ENCODE measurements at regions not wholly inside any gene's neighbourhood (a gene's known extent, or its start where the extent isn't known, plus 50 kb on each side); places are given as distances from the start of the nearest gene placed in this dataset.

DNA sequence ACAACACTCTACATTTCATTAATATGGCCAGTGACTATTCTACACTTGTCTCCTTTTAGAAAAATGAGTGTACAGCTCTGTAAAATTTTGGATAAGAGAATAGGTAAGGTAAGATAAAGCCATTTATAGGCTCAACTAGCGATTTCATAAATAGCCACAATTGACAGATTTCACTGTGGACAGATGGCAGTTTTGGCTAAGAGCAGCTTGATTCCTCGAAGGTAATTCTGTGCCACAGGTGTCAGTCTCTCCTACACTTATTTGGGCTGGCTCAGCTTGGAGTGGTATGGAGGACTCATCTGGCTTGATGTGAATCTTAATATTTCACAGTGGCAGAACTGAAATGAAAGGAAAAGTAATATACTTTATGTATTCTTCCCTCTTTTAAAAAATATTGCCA lies 536.7 kb upstream of the TBL1XR1 start:
- no peak for TF ChIP-seq YY1 (IDR thresholded peaks at IDR 0.05)
- TF ChIP-seq, protein P1, sequence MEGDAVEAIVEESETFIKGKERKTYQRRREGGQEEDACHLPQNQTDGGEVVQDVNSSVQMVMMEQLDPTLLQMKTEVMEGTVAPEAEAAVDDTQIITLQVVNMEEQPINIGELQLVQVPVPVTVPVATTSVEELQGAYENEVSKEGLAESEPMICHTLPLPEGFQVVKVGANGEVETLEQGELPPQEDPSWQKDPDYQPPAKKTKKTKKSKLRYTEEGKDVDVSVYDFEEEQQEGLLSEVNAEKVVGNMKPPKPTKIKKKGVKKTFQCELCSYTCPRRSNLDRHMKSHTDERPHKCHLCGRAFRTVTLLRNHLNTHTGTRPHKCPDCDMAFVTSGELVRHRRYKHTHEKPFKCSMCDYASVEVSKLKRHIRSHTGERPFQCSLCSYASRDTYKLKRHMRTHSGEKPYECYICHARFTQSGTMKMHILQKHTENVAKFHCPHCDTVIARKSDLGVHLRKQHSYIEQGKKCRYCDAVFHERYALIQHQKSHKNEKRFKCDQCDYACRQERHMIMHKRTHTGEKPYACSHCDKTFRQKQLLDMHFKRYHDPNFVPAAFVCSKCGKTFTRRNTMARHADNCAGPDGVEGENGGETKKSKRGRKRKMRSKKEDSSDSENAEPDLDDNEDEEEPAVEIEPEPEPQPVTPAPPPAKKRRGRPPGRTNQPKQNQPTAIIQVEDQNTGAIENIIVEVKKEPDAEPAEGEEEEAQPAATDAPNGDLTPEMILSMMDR (IDR thresholded peaks at IDR 0.05; ENCODE audit: low read depth, low read length, missing input control) = no peak
- TF ChIP-seq SP1 (IDR thresholded peaks at IDR 0.05) = no peak
- no peak for TF ChIP-seq RXRA (IDR thresholded peaks at IDR 0.05)
- TF ChIP-seq, protein P2, sequence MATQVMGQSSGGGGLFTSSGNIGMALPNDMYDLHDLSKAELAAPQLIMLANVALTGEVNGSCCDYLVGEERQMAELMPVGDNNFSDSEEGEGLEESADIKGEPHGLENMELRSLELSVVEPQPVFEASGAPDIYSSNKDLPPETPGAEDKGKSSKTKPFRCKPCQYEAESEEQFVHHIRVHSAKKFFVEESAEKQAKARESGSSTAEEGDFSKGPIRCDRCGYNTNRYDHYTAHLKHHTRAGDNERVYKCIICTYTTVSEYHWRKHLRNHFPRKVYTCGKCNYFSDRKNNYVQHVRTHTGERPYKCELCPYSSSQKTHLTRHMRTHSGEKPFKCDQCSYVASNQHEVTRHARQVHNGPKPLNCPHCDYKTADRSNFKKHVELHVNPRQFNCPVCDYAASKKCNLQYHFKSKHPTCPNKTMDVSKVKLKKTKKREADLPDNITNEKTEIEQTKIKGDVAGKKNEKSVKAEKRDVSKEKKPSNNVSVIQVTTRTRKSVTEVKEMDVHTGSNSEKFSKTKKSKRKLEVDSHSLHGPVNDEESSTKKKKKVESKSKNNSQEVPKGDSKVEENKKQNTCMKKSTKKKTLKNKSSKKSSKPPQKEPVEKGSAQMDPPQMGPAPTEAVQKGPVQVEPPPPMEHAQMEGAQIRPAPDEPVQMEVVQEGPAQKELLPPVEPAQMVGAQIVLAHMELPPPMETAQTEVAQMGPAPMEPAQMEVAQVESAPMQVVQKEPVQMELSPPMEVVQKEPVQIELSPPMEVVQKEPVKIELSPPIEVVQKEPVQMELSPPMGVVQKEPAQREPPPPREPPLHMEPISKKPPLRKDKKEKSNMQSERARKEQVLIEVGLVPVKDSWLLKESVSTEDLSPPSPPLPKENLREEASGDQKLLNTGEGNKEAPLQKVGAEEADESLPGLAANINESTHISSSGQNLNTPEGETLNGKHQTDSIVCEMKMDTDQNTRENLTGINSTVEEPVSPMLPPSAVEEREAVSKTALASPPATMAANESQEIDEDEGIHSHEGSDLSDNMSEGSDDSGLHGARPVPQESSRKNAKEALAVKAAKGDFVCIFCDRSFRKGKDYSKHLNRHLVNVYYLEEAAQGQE (IDR thresholded peaks at IDR 0.05) = no peak
- TF ChIP-seq, protein P3, sequence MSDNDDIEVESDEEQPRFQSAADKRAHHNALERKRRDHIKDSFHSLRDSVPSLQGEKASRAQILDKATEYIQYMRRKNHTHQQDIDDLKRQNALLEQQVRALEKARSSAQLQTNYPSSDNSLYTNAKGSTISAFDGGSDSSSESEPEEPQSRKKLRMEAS (IDR thresholded peaks at IDR 0.05) = no peak
- TF ChIP-seq GABPA (IDR thresholded peaks at IDR 0.05 in 1 of 2, conservative IDR thresholded peaks at IDR 0.05 in 1 of 2) = no peak
- TF ChIP-seq TAF1 (conservative IDR thresholded peaks at IDR 0.05) = no peak
- TF ChIP-seq, protein P4, sequence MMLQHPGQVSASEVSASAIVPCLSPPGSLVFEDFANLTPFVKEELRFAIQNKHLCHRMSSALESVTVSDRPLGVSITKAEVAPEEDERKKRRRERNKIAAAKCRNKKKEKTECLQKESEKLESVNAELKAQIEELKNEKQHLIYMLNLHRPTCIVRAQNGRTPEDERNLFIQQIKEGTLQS (IDR thresholded peaks at IDR 0.05) = no peak
- TF ChIP-seq EGR1 (IDR thresholded peaks at IDR 0.05; ENCODE audit: low read depth in 2 of 2) = no peak
